Neural progenitor cell (in vitro differentiated cells): ENCODE measurements at regions not wholly inside any gene's neighbourhood (a gene's known extent, or its start where the extent isn't known, plus 50 kb on each side); places are given as distances from the start of the nearest gene placed in this dataset.

ENCODE experiments used
- CTCF ChIP-seq: fragments of 200-600 bp; sonication (generic); IDR thresholded peaks from 2 replicates; pipeline ENCODE4 v1.5.1; 2017; ENCODE audit warnings: antibody characterized with exemption, mild to moderate bottlenecking
- EZH2 ChIP-seq: fragments of 200-600 bp; sonication (generic); IDR thresholded peaks from 2 replicates; pipeline ENCODE4 v1.6.1; 2017; ENCODE audit warnings: antibody characterized with exemption, mild to moderate bottlenecking, moderate library complexity

DNA sequence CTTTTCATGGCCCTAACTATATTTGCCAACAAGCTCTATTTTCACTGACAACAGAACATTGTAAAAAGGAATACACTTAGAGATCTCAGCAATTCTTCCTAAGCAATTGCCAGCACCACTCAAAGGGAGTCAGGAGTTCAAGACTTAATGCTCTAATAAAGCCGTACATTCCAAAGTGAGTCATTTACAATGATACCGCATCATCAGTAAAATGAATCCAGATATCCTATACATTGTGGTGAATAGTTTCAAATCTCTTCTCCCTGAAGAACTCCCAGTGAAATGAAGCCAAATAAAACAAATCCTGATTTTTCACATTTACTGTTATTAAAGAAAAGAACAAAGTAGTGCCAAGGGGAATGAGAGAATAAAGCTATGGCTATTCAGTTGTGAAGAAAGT, 2898.7 kb upstream of the PCDH20 start:
- TF ChIP-seq EZH2 (no peak), CTCF (no peak)
